ENCODE measurements at regions not wholly inside any gene's neighbourhood (a gene's known extent, or its start where the extent isn't known, plus 50 kb on each side); places are given as distances from the start of the nearest gene placed in this dataset.

- no peaks in the 10 kb centered on the region for H3K27me3 ChIP-seq (replicated peaks; ENCODE audit: insufficient read depth, low read depth, low read length, poor library complexity)
- BruUV-seq (replicated peaks): no TSS peak
- H3K4me1 ChIP-seq (ENCODE audit: insufficient read depth, low read length, poor library complexity, severe bottlenecking): peaks cover 6% of the 10 kb centered on the region
- no peaks in the 10 kb centered on the region for H3K36me3 ChIP-seq (ENCODE audit: insufficient read depth, low read length, poor library complexity, severe bottlenecking)
- ChIA-PET CTCF (no interaction called here), POLR2A (ENCODE audit: low non-redundant PET) (no interaction called here)
- no peaks in the 10 kb centered on the region for H3K9me3 ChIP-seq (ENCODE audit: low read depth, low read length, poor library complexity, severe bottlenecking)
- H3K4me3 ChIP-seq (ENCODE audit: low read depth, low read length, poor library complexity, severe bottlenecking): no peak overlapping the region
- no peak overlapping the region for H3K27ac ChIP-seq (ENCODE audit: low read depth, low read length, poor library complexity, severe bottlenecking)
- intact Hi-C loops (cut with micrococcal nuclease; ENCODE audit: unreplicated experiment): no loop called here
- DNase-seq (ENCODE audit: low spot score): no peak
- TF ChIP-seq EZH2 (IDR thresholded peaks at IDR 0.05; ENCODE audit: borderline replicate concordance, low read depth, low read length, poor library complexity, severe bottlenecking): no peak
- no peak for TF ChIP-seq CTCF (conservative IDR thresholded peaks at IDR 0.05; ENCODE audit: low read depth, low read length)
These were observed 138.4 kb downstream of the BAMBI start for GRCh38 chr10:28815681-28816080.

- no peak for DNase-seq (ENCODE audit: low spot score)
- Histone ChIP-seq H3K27ac (ENCODE audit: low read depth, low read length, poor library complexity, severe bottlenecking) (no peak overlapping the region), H3K9me3 (ENCODE audit: low read depth, low read length, poor library complexity, severe bottlenecking) (no peaks in the 10 kb centered on the region), H3K27me3 (replicated peaks; ENCODE audit: insufficient read depth, low read depth, low read length, poor library complexity) (no peaks in the 10 kb centered on the region), H3K4me1 (ENCODE audit: insufficient read depth, low read length, poor library complexity, severe bottlenecking) (peaks cover 10% of the 10 kb centered on the region), H3K4me3 (ENCODE audit: low read depth, low read length, poor library complexity, severe bottlenecking) (no peak overlapping the region), H3K36me3 (ENCODE audit: insufficient read depth, low read length, poor library complexity, severe bottlenecking) (no peaks in the 10 kb centered on the region)
- ChIA-PET POLR2A (ENCODE audit: low non-redundant PET) (no interaction called here), CTCF (no interaction called here)
- BruUV-seq (replicated peaks): no TSS peak
- intact Hi-C loops (cut with micrococcal nuclease; ENCODE audit: unreplicated experiment): no loop called here
- TF ChIP-seq CTCF (conservative IDR thresholded peaks at IDR 0.05; ENCODE audit: low read depth, low read length): no peak
- TF ChIP-seq EZH2 (IDR thresholded peaks at IDR 0.05; ENCODE audit: borderline replicate concordance, low read depth, low read length, poor library complexity, severe bottlenecking): no peak
These were observed 145.6 kb downstream of the BAMBI start for GRCh38 chr10:28822719-28823464.

DNA sequence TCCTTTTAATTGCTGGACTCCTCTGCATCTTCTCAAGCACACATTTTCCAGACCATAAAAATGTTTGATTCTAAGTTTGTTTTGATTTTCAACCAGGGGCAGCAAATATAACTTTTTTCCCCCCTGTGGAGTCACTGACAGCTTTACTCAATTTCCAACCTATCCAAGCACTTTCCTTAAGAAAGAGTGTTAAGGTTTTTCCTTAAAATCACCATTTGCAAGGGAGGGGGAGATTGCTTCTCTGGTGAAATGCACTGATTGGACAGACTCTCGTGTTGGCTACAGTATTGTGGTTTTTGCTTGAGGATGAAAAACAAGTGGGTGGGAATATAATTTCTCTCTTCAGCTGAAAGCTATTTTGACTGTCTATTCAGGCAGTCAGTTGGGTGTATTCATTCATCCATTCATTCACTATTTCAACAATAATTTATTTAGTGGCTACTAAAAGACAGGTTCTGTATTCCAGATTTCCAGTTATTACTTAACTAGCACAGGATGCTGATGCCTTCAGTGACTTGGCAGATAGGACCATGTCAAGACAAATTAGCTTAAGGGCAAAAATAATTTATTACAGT lies 146.3 kb downstream of the BAMBI start:
- POLR2A ChIA-PET (ENCODE audit: low non-redundant PET): no interaction called here
- no peaks in the 10 kb centered on the region for H3K27me3 ChIP-seq (replicated peaks; ENCODE audit: insufficient read depth, low read depth, low read length, poor library complexity)
- H3K9me3 ChIP-seq (ENCODE audit: low read depth, low read length, poor library complexity, severe bottlenecking): no peaks in the 10 kb centered on the region
- H3K4me1 ChIP-seq (ENCODE audit: insufficient read depth, low read length, poor library complexity, severe bottlenecking): peaks cover 4% of the 10 kb centered on the region
- no peak overlapping the region for H3K4me3 ChIP-seq (ENCODE audit: low read depth, low read length, poor library complexity, severe bottlenecking)
- DNase-seq (ENCODE audit: low spot score): no peak
- BruUV-seq (replicated peaks): no TSS peak
- H3K36me3 ChIP-seq (ENCODE audit: insufficient read depth, low read length, poor library complexity, severe bottlenecking): no peaks in the 10 kb centered on the region
- intact Hi-C loops (cut with micrococcal nuclease; ENCODE audit: unreplicated experiment): no loop called here
- TF ChIP-seq EZH2 (IDR thresholded peaks at IDR 0.05; ENCODE audit: borderline replicate concordance, low read depth, low read length, poor library complexity, severe bottlenecking) (no peak), CTCF (conservative IDR thresholded peaks at IDR 0.05; ENCODE audit: low read depth, low read length) (no peak)
- CTCF ChIA-PET: no interaction called here
- H3K27ac ChIP-seq (ENCODE audit: low read depth, low read length, poor library complexity, severe bottlenecking): no peak overlapping the region

All from A673 (cell line).